HCT116 (cell line): ENCODE measurements at regions not wholly inside any gene's neighbourhood (a gene's known extent, or its start where the extent isn't known, plus 50 kb on each side); places are given as distances from the start of the nearest gene placed in this dataset.
A peak's percentile ranks its signal among the peaks of the same experiment; 100 is the strongest.

Experiments
- CEBPB ChIP-seq: IDR thresholded peaks from 2 replicates; pipeline ENCODE4 v1.6.1; 2012; ENCODE audit warnings: low read depth
- CTCF ChIP-seq, 3 experiments: fragments of 200-600 bp in 1 of 3; sonication (generic) in 1 of 3; IDR thresholded peaks in 2 of 3; conservative IDR thresholded peaks in 1 of 3; 2 replicates each; pipeline ENCODE4 v1.5.1; 2012 to 2017; ENCODE audit warnings: low read depth in 2 of 3, low read length in 2 of 3, antibody characterized with exemption in 1 of 3, borderline replicate concordance in 1 of 3, control low read depth in 1 of 3, mild to moderate bottlenecking in 1 of 3, mixed read lengths in 1 of 3, mixed run types in 1 of 3, moderate library complexity in 1 of 3; ENCODE audit not compliant: insufficient read depth in 1 of 3
- EGR1 ChIP-seq: IDR thresholded peaks from 2 replicates; pipeline ENCODE4 v1.6.1; 2012; ENCODE audit warnings: low read depth
- EZH2 ChIP-seq: fragments of 200-600 bp; sonication (generic); IDR thresholded peaks from 2 replicates; pipeline ENCODE4 v1.6.1; 2017; ENCODE audit warnings: antibody characterized with exemption, mixed run types
- EZH2phosphoT487 ChIP-seq: fragments of 200-600 bp; IDR thresholded peaks from 2 replicates; pipeline ENCODE4 v1.6.1; 2018; ENCODE audit warnings: antibody characterized with exemption, borderline replicate concordance
- FOSL1 ChIP-seq: IDR thresholded peaks from 2 replicates; pipeline ENCODE4 v1.6.1; 2012; ENCODE audit warnings: low read depth
- JUND ChIP-seq: IDR thresholded peaks from 2 replicates; pipeline ENCODE4 v1.6.1; 2012
- MAX ChIP-seq: IDR thresholded peaks from 2 replicates; pipeline ENCODE4 v1.6.1; 2012
- POLR2A ChIP-seq: IDR thresholded peaks from 2 replicates; pipeline ENCODE4 v1.7.0; 2011; ENCODE audit warnings: borderline replicate concordance; ENCODE audit not compliant: insufficient read depth, insufficient read length; ENCODE audit errors: extremely low read depth
- POLR2AphosphoS5 ChIP-seq: IDR thresholded peaks from 2 replicates; pipeline ENCODE4 v1.6.1; 2011; ENCODE audit warnings: mild to moderate bottlenecking, low read depth, low read length, moderate library complexity
- REST ChIP-seq: IDR thresholded peaks from 2 replicates; pipeline ENCODE4 v1.6.1; 2012; ENCODE audit warnings: low read depth
- SRF ChIP-seq: IDR thresholded peaks from 2 replicates; pipeline ENCODE4 v1.6.1; 2012; ENCODE audit warnings: low read depth
- YY1 ChIP-seq: IDR thresholded peaks from 2 replicates; pipeline ENCODE4 v1.6.1; 2011; ENCODE audit warnings: low read length, low read depth, moderate library complexity, mild to moderate bottlenecking; ENCODE audit not compliant: insufficient replicate concordance; ENCODE audit errors: extremely low read depth
- ZNF274 ChIP-seq: fragments of 200-500 bp; sonication (Bioruptor generic); IDR thresholded peaks from 2 replicates; pipeline ENCODE4 v1.6.1; 2014; ENCODE audit warnings: mild to moderate bottlenecking, low read depth, low read length, inconsistent platforms

GRCh38 chr13:20331419-20331818, 99.3 kb upstream of the GJB6 start:
- TF ChIP-seq POLR2AphosphoS5 (no peak), JUND (no peak), EZH2 (no peak), POLR2A (no peak), CTCF (IDR thresholded peaks at IDR 0.05 in 2 of 3, conservative IDR thresholded peaks at IDR 0.05 in 1 of 3; ENCODE audit: borderline replicate concordance in 1 of 3, insufficient read depth in 1 of 3, low read depth in 2 of 3, low read length in 2 of 3) (peak in 1 of 3 experiments; percentile 37; a peak in 2 of 6 replicates), ZNF274 (no peak), REST (no peak), FOSL1 (no peak), EZH2phosphoT487 (no peak), YY1 (no peak), SRF (no peak), MAX (no peak), EGR1 (no peak), CEBPB (no peak)
